ENCODE measurements at regions not wholly inside any gene's neighbourhood (a gene's known extent, or its start where the extent isn't known, plus 50 kb on each side); places are given as distances from the start of the nearest gene placed in this dataset.

- DNase-seq (ENCODE audit: low read depth in 3 of 3): no peak
Measured at GRCh38 chr12:107525063-107525718, 160.4 kb upstream of the PWP1 start.

- DNase-seq (ENCODE audit: low read depth in 3 of 3): no peak
Measured at GRCh38 chr12:107525719-107526554, 159.7 kb upstream of the PWP1 start.

- DNase-seq (ENCODE audit: low read depth in 3 of 3): no peak
Measured at GRCh38 chr12:107526555-107527180, 158.9 kb upstream of the PWP1 start.

- no peak for DNase-seq (ENCODE audit: low read depth in 3 of 3)
Measured at GRCh38 chr12:107528731-107529365, 156.8 kb upstream of the PWP1 start.

GRCh38 chr12:107529991-107530390 lies 155.6 kb upstream of the PWP1 start:
- DNase-seq (ENCODE audit: low read depth in 3 of 3): no peak

GRCh38 chr12:107530701-107531100 lies 154.9 kb upstream of the PWP1 start:
- no peak for DNase-seq (ENCODE audit: low read depth in 3 of 3)

- no peak for DNase-seq (ENCODE audit: low read depth in 3 of 3)
Measured at GRCh38 chr12:107533218-107533617, 152.4 kb upstream of the PWP1 start.

GRCh38 chr12:107536613-107537012 lies 149.0 kb upstream of the PWP1 start:
- no peak for DNase-seq (ENCODE audit: low read depth in 3 of 3)

GRCh38 chr12:107537464-107538119 lies 148.0 kb upstream of the PWP1 start:
- DNase-seq (ENCODE audit: low read depth in 3 of 3): no peak

GRCh38 chr12:107539196-107539939 lies 146.2 kb upstream of the PWP1 start:
- DNase-seq (ENCODE audit: low read depth in 3 of 3): no peak

GRCh38 chr12:107541001-107541705 lies 144.4 kb upstream of the PWP1 start:
- no peak for DNase-seq (ENCODE audit: low read depth in 3 of 3)

GRCh38 chr12:107543416-107543815 lies 142.2 kb upstream of the PWP1 start:
- no peak for DNase-seq (ENCODE audit: low read depth in 3 of 3)

- DNase-seq (ENCODE audit: low read depth in 3 of 3): no peak
Measured at GRCh38 chr12:107543841-107544240, 141.8 kb upstream of the PWP1 start.

GRCh38 chr12:107544937-107545336 lies 140.7 kb upstream of the PWP1 start:
- DNase-seq (ENCODE audit: low read depth in 3 of 3): no peak

- no peak for DNase-seq (ENCODE audit: low read depth in 3 of 3)
Measured at GRCh38 chr12:107545737-107546353, 139.8 kb upstream of the PWP1 start.

GRCh38 chr12:107547389-107547788 lies 138.2 kb upstream of the PWP1 start:
- no peak for DNase-seq (ENCODE audit: low read depth in 3 of 3)

GRCh38 chr12:107549651-107550480 lies 135.7 kb upstream of the PWP1 start:
- no peak for DNase-seq (ENCODE audit: low read depth in 3 of 3)

- DNase-seq (ENCODE audit: low read depth in 3 of 3): no peak
Measured at GRCh38 chr12:107551434-107551833, 134.2 kb upstream of the PWP1 start.

GRCh38 chr12:107552263-107552662 lies 133.3 kb upstream of the PWP1 start:
- DNase-seq (ENCODE audit: low read depth in 3 of 3): no peak

Measured in stimulated activated CD4-positive, alpha-beta T cell treated with anti-CD3 and anti-CD28 coated beads, TNF-alpha, amount 100 ng/mL, for 48 hours (primary cell).